Mesendoderm (in vitro differentiated cells): ENCODE measurements at regions not wholly inside any gene's neighbourhood (a gene's known extent, or its start where the extent isn't known, plus 50 kb on each side); places are given as distances from the start of the nearest gene placed in this dataset.
"Not testable (repeated sequence)": the region's sequence is repeated elsewhere in the genome, so short reads cannot be mapped to it uniquely, and the experiment has no call there.

ENCODE experiments used
- DNase-seq: peaks from one replicate; pipeline ENCODE4 v3.0.0; 2013
- H2AK5ac ChIP-seq: 2 replicates; pipeline ENCODE4 v1.6.1; 2013; ENCODE audit warnings: low read length, inconsistent platforms
- H2BK120ac ChIP-seq: 2 replicates; pipeline ENCODE4 v1.6.1; 2013; ENCODE audit warnings: low read depth, mild to moderate bottlenecking, low read length, moderate library complexity, mixed read lengths
- H2BK15ac ChIP-seq: replicated peaks from 2 replicates; pipeline ENCODE4 v1.6.1; 2013; ENCODE audit warnings: low read depth, mild to moderate bottlenecking, moderate library complexity
- H2BK5ac ChIP-seq: 2 replicates; pipeline ENCODE4 v1.6.1; 2013; ENCODE audit warnings: low read length, inconsistent platforms
- H3K18ac ChIP-seq: 2 replicates; pipeline ENCODE4 v1.6.1; 2013; ENCODE audit warnings: mild to moderate bottlenecking, low read length, mixed read lengths
- H3K23ac ChIP-seq: one replicate; pipeline ENCODE4 v1.6.1; 2013; ENCODE audit warnings: low read length
- H3K27ac ChIP-seq: 2 replicates; pipeline ENCODE4 v1.5.1; 2013; ENCODE audit warnings: low read depth, mild to moderate bottlenecking, inconsistent platforms, low read length, moderate library complexity
- H3K27me3 ChIP-seq: 2 replicates; pipeline ENCODE4 v1.6.1; 2013; ENCODE audit warnings: low read length, control low read depth, mild to moderate bottlenecking, inconsistent platforms; ENCODE audit not compliant: insufficient read depth, poor library complexity
- H3K36me3 ChIP-seq: 2 replicates; pipeline ENCODE4 v1.6.1; 2013; ENCODE audit warnings: low read length, inconsistent platforms; ENCODE audit not compliant: control insufficient read depth, insufficient read depth
- H3K4ac ChIP-seq: one replicate; pipeline ENCODE4 v1.6.1; 2013; ENCODE audit warnings: low read depth, mild to moderate bottlenecking, low read length, moderate library complexity
- H3K4me1 ChIP-seq: 2 replicates; pipeline ENCODE4 v1.6.1; 2013; ENCODE audit warnings: low read depth, low read length, inconsistent platforms; ENCODE audit not compliant: control insufficient read depth
- H3K4me2 ChIP-seq: 2 replicates; pipeline ENCODE4 v1.6.1; 2013; ENCODE audit warnings: low read length
- H3K4me3 ChIP-seq: 2 replicates; pipeline ENCODE4 v1.5.1; 2013; ENCODE audit warnings: mild to moderate bottlenecking, low read length
- H3K56ac ChIP-seq: one replicate; pipeline ENCODE4 v1.6.1; 2013; ENCODE audit warnings: low read length
- H3K79me1 ChIP-seq: 2 replicates; pipeline ENCODE4 v1.6.1; 2013; ENCODE audit warnings: low read length, inconsistent platforms
- H3K79me2 ChIP-seq: 2 replicates; pipeline ENCODE4 v1.6.1; 2013; ENCODE audit warnings: mild to moderate bottlenecking, low read length; ENCODE audit not compliant: control insufficient read depth, insufficient read depth
- H3K9ac ChIP-seq: 2 replicates; pipeline ENCODE4 v1.6.1; 2013; ENCODE audit warnings: low read length, inconsistent platforms
- H4K5ac ChIP-seq: one replicate; pipeline ENCODE4 v1.6.1; 2013; ENCODE audit warnings: low read length
- H4K8ac ChIP-seq: one replicate; pipeline ENCODE4 v1.6.1; 2013; ENCODE audit warnings: low read depth, mild to moderate bottlenecking, control low read depth, low read length, moderate library complexity
- WGBS: extraction: QIAGEN DNeasy Blood & Tissue Kit; methylation state at CpG from one replicate; pipeline ENCODE4 v1.1.7; 2013; ENCODE audit warnings: low lambda C conversion rate, missing lambda C conversion rate; ENCODE audit not compliant: insufficient coverage; ENCODE audit errors: extremely low coverage; 5-methylcytosine and 5-hydroxymethylcytosine counted together

GRCh38 chr3:23144051-23144450, 59.1 kb upstream of the UBE2E2 start:
- not testable (repeated sequence) for H2BK120ac ChIP-seq, H3K27me3 ChIP-seq, H3K27ac ChIP-seq, DNase-seq, H4K8ac ChIP-seq, H3K18ac ChIP-seq, H4K5ac ChIP-seq, H3K4ac ChIP-seq, H3K4me1 ChIP-seq, H3K23ac ChIP-seq, H3K36me3 ChIP-seq, H2BK15ac ChIP-seq, H3K9ac ChIP-seq, H2BK5ac ChIP-seq, H3K56ac ChIP-seq, H3K4me3 ChIP-seq, H3K4me2 ChIP-seq, H2AK5ac ChIP-seq, H3K79me2 ChIP-seq, H3K79me1 ChIP-seq
- no CpG with 5 or more reads among the region's 2 CpGs for WGBS

GRCh38 chr3:23146163-23146562, 57.0 kb upstream of the UBE2E2 start:
- Histone ChIP-seq H3K79me1 (no peaks in the 10 kb centered on the region), H3K79me2 (no peaks in the 10 kb centered on the region)
- no CpG with 5 or more reads among the region's 2 CpGs for WGBS

GRCh38 chr3:23152989-23153388, 50.1 kb upstream of the UBE2E2 start:
- no peak overlapping the region for H4K5ac ChIP-seq
- no peaks in the 10 kb centered on the region for H3K79me1 ChIP-seq
- no peak overlapping the region for H2BK15ac ChIP-seq
- no peaks in the 10 kb centered on the region for H3K79me2 ChIP-seq
- no peak overlapping the region for H3K4me3 ChIP-seq
- no peak overlapping the region for H3K27ac ChIP-seq
- H2AK5ac ChIP-seq: no peak overlapping the region
- H3K4me1 ChIP-seq: no peaks in the 10 kb centered on the region
- H3K36me3 ChIP-seq: no peaks in the 10 kb centered on the region
- H3K23ac ChIP-seq: no peak overlapping the region
- no peak for DNase-seq
- H3K18ac ChIP-seq: no peak overlapping the region
- no peak overlapping the region for H2BK120ac ChIP-seq
- no peak overlapping the region for H3K56ac ChIP-seq
- no peak overlapping the region for H3K4ac ChIP-seq
- no peak overlapping the region for H3K9ac ChIP-seq
- no peak overlapping the region for H4K8ac ChIP-seq
- no peak overlapping the region for H2BK5ac ChIP-seq
- no peaks in the 10 kb centered on the region for H3K27me3 ChIP-seq
- no peak overlapping the region for H3K4me2 ChIP-seq

More at GRCh38 chr3:23146163-23146562, 57.0 kb upstream of the UBE2E2 start:
- Histone ChIP-seq H3K27me3 (no peaks in the 10 kb centered on the region), H3K4ac (no peak overlapping the region), H2BK15ac (no peak overlapping the region), H3K27ac (no peak overlapping the region), H2AK5ac (no peak overlapping the region), H3K4me2 (no peak overlapping the region), H3K9ac (no peak overlapping the region), H3K23ac (no peak overlapping the region), H3K36me3 (no peaks in the 10 kb centered on the region), H3K4me1 (no peaks in the 10 kb centered on the region), H4K8ac (no peak overlapping the region), H3K4me3 (no peak overlapping the region), H4K5ac (no peak overlapping the region), H3K18ac (no peak overlapping the region), H2BK5ac (no peak overlapping the region), H2BK120ac (no peak overlapping the region), H3K56ac (no peak overlapping the region)
- DNase-seq: no peak
